ENCODE measurements at regions not wholly inside any gene's neighbourhood (a gene's known extent, or its start where the extent isn't known, plus 50 kb on each side); places are given as distances from the start of the nearest gene placed in this dataset.
A peak's percentile ranks its signal among the peaks of the same experiment; 100 is the strongest.

- no peak for DNase-seq (ENCODE audit: low read depth in 1 of 2, low spot score in 1 of 2)
Observed at GRCh38 chr14:66143387-66144112, 342.6 kb upstream of the CCDC196 start.

GRCh38 chr14:66152302-66152701 lies 333.9 kb upstream of the CCDC196 start:
- no peak for DNase-seq (ENCODE audit: low read depth in 1 of 2, low spot score in 1 of 2)

- no peak for DNase-seq (ENCODE audit: low read depth in 1 of 2, low spot score in 1 of 2)
Observed at GRCh38 chr14:66152747-66153146, 333.4 kb upstream of the CCDC196 start.

- no peak for DNase-seq (ENCODE audit: low read depth in 1 of 2, low spot score in 1 of 2)
Observed at GRCh38 chr14:66163023-66163422, 323.1 kb upstream of the CCDC196 start.

- DNase-seq (ENCODE audit: low read depth in 1 of 2, low spot score in 1 of 2), result no peak
Observed at GRCh38 chr14:66165337-66165736, 320.8 kb upstream of the CCDC196 start.

GRCh38 chr14:66174453-66174891 lies 311.7 kb upstream of the CCDC196 start:
- DNase-seq (ENCODE audit: low read depth in 1 of 2, low spot score in 1 of 2), result no peak

GRCh38 chr14:66177935-66178334 lies 308.2 kb upstream of the CCDC196 start:
- no peak for DNase-seq (ENCODE audit: low read depth in 1 of 2, low spot score in 1 of 2)

- no peak for DNase-seq (ENCODE audit: low read depth in 1 of 2, low spot score in 1 of 2)
Observed at GRCh38 chr14:66196670-66197069, 289.5 kb upstream of the CCDC196 start.

- DNase-seq (ENCODE audit: low read depth in 1 of 2, low spot score in 1 of 2), result no peak
Observed at GRCh38 chr14:66197276-66197675, 288.9 kb upstream of the CCDC196 start.

- DNase-seq (ENCODE audit: low read depth in 1 of 2, low spot score in 1 of 2), result no peak
Observed at GRCh38 chr14:66206554-66206953, 279.6 kb upstream of the CCDC196 start.

- DNase-seq (ENCODE audit: low read depth in 1 of 2, low spot score in 1 of 2), result no peak
Observed at GRCh38 chr14:66216763-66217162, 269.4 kb upstream of the CCDC196 start.

GRCh38 chr14:66219886-66220285 lies 266.3 kb upstream of the CCDC196 start:
- no peak for DNase-seq (ENCODE audit: low read depth in 1 of 2, low spot score in 1 of 2)

- DNase-seq (ENCODE audit: low read depth in 1 of 2, low spot score in 1 of 2), result no peak
Observed at GRCh38 chr14:66224492-66225178, 261.5 kb upstream of the CCDC196 start.

- DNase-seq (ENCODE audit: low read depth in 1 of 2, low spot score in 1 of 2), result no peak
Observed at GRCh38 chr14:66225337-66225736, 260.8 kb upstream of the CCDC196 start.

GRCh38 chr14:66228267-66228970 lies 257.8 kb upstream of the CCDC196 start:
- peak in 1 of 2 donors; percentile 12 for DNase-seq (ENCODE audit: low read depth in 1 of 2, low spot score in 1 of 2)

GRCh38 chr14:66231820-66232219 lies 254.4 kb upstream of the CCDC196 start:
- DNase-seq (ENCODE audit: low read depth in 1 of 2, low spot score in 1 of 2), result no peak

GRCh38 chr14:66233591-66233990 lies 252.6 kb upstream of the CCDC196 start:
- DNase-seq (ENCODE audit: low read depth in 1 of 2, low spot score in 1 of 2), result no peak

GRCh38 chr14:66234411-66234810 lies 251.8 kb upstream of the CCDC196 start:
- DNase-seq (ENCODE audit: low read depth in 1 of 2, low spot score in 1 of 2), result no peak

GRCh38 chr14:66237741-66238140 lies 248.4 kb upstream of the CCDC196 start:
- no peak for DNase-seq (ENCODE audit: low read depth in 1 of 2, low spot score in 1 of 2)

GRCh38 chr14:66238969-66239368 lies 247.2 kb upstream of the CCDC196 start:
- DNase-seq (ENCODE audit: low read depth in 1 of 2, low spot score in 1 of 2), result no peak

- DNase-seq (ENCODE audit: low read depth in 1 of 2, low spot score in 1 of 2), result no peak
Observed at GRCh38 chr14:66239589-66239988, 246.6 kb upstream of the CCDC196 start.

- DNase-seq (ENCODE audit: low read depth in 1 of 2, low spot score in 1 of 2), result no peak
Observed at GRCh38 chr14:66240105-66240504, 246.1 kb upstream of the CCDC196 start.

Data from activated CD4-positive, alpha-beta T cell treated with anti-CD3 and anti-CD28 coated beads, Interleukin-2, amount 50 U/mL, for 24 hours (primary cell).